OCI-M1 (cell line): ENCODE measurements at regions not wholly inside any gene's neighbourhood (a gene's known extent, or its start where the extent isn't known, plus 50 kb on each side); places are given as distances from the start of the nearest gene placed in this dataset.

ENCODE experiments used
- DNase-seq: peaks from one replicate; lab custom pipeline; 2025; lab: John Stamatoyannopoulos, UW

DNA sequence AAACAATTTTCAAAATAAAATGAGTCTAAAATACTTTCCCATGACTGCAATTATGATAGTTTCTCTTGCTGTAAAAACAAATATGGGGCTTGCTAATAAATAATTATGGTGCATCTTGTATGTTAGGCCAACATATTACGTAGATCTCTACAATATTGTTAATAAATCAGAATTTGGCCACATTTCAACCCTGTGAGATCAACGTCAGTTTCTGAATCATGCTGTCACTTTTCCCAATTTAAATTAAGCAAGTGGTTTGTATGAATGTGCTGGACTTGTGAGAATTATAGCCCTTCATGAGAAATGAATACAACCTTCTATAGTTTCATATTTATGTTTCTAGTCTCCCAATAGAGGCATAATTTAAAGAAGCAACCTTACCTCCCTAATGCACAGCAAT lies 808.9 kb downstream of the SUCLG1 start:
- DNase-seq, result no peak

DNA sequence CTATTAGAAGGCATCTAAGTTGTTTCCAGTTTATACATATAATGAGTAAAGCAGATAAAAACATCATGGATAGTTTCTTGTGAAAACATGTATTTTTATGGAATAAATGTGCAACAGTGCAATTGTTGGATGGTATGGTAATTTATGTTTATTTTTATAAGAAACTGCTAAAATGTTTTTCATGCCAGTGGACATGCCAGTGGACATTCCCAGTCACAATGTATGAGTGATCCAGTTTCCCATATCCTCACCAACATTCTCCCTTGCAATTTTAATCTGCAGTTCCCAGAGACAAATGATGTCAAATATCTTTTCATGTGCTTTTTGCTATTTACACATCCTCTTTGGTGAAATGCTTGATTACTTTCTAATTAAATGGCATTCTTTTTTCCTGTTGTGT lies 818.6 kb downstream of the SUCLG1 start:
- no peak for DNase-seq

DNA sequence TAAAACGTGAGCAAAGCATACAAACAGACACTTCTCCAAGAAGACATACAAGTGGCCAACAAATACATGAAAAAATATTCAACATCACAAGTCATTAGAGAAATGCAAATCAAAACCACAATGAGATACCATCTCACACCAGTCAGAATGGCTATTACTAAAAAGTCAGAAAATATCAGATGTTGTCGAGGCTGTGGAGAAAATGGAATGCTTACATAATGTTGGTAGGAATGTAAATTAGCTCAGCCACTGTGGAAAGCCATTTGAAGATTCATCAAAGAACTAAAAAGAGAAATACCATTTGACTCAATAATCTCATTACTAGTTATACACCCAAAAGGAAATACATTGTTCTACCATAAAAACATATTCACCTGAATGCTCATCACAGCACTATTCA lies 825.7 kb downstream of the SUCLG1 start:
- no peak for DNase-seq

DNA sequence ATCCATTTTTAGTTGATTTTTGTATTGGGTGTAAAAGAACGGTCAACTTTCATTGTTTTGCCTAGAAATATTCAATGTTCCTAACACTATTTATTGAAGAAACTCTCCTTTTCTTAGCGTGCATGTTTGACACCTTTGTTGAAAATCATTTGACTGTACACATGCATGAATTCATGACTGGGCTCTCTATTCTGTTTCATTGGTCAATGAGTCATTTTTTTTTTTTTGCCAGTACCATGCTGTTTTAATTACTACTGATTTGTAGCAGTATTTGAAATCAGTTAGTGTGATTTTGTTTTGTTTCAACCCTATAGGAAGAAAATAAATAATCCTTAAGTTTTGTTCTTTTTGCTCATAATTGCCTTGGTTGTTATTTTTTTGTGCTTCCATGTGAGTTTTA lies 828.7 kb downstream of the SUCLG1 start:
- DNase-seq, result no peak

DNA sequence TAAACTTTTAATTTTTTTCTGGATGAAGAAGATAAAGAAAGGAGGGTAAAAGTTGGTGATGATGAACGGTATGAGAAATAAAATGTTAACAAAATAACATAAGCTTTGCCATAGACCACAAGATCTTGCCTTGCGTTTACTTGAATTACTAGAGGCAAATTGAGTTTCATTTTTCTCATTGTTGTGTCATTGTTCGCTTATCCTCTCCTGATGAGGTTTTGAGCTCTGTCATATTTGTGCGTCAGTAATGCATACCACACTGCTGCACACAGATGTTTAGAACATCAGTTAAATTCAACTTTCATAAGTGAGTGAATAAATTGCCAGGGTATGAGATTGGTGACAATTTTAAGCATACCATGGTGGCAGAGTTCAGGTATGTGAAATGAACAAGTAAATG lies 843.6 kb downstream of the SUCLG1 start:
- DNase-seq, result no peak

DNA sequence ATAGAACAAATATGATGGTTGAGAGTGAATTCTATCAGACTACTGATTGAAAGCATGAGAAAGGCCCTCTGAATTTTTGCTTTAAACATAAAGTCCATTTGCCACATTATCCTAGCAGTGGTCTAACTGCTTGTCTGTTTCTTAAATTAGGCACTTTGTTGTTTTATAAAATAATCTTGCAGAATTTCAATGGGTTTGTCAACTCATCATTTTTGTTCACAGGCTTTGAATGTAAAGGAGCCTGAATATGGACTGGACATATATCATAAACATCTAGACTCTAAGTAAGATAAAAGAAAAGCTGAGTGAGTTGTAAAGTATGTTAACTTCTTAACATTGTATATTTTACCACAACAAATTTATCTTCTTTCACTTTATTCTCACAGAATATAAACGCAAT lies 845.9 kb downstream of the SUCLG1 start:
- no peak for DNase-seq

DNA sequence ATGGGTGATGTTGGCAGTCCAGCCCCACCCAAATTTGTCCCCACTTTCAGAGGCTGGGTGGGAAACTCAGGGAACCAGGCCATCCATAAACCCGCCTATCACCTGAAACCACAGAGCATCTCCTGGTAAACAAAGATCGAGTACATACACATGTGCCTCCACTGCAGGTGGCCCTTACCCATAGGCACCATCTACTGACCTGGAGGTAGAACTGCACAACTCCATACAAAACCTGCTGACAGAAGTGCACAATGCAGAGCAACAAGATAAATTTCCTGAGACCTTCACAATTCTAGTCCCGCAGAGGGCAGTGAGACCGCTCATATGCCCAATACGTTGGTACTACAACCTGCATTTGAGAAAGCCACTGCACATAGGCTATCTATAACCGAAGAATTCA lies 856.3 kb downstream of the SUCLG1 start:
- peak; percentile 9 for DNase-seq

DNA sequence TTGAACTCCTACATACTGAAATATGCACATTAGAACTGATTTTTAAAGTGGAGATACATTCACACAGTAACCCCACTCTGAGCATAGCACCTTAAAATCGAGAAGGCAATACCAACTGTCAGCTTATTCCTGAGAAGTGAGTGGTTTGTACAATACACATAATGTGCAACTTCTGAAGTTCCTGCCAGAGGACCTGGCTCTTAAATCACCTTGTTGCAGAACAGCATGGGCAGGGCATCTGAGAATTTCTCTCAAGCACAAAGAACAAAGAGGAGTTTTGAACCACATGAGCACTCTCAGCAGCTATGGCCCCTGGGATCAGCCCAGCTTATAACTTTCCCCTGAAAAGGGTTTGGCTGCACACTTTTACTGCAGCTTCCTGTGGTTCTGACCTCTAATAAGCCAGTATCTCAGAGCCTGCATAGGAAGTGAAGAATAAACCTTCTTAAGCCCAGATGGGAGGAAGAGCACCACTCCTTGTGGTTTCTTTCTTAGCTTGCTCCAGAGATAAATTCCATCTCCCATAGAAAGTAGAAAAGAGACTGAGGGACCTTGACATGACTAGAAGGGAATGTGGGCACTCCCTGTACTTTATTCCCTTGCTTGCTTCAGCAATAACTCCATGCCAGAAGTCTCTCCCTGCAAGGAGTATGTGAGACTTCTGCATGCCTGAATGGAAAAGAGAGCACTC lies 862.3 kb downstream of the SUCLG1 start:
- DNase-seq, result no peak

DNA sequence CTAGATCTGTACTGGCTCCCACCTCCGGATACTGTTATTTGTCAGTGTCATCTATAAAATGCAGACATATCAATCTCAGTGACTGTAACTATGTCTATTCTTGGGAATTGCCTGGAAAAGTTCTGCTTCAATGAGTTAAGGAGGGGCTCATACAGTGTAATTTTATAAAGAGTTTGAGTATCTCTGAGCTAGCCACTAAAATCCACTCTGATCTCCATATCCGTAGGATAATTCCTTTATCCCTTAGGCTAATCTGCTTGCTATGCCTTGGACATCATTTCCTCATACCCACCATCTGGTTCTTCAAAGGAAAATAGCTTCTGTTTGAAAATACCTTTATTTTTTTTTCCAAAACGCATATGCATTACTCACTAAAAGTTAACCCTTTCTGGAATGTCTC lies 863.2 kb downstream of the SUCLG1 start:
- DNase-seq, result no peak

DNA sequence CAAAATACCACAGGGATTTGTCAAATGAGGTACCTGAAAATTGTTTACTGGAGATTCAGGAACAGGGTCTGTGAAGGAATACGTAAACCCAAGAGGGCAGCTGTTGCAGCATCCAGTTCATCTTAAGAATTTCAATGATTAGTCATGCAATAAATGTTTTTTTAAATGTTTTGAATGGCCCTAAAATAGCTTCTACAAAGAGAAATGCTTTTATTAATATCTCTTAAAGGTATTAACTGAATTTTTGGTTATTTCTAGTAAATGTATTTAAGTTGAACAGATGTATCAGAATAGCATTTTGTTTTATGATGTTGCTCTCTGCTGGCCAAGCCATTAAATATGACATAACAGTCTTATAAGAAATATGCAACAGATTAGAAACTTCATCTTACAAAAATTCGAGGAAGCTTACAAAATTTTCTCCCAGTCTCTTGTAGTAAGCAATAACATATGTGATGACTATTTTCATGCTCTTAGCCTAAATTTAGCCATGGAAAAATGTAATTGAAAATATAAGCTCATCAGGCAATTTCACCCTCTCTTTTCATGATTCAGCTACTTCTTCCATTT lies 863.9 kb downstream of the SUCLG1 start:
- DNase-seq, result no peak

DNA sequence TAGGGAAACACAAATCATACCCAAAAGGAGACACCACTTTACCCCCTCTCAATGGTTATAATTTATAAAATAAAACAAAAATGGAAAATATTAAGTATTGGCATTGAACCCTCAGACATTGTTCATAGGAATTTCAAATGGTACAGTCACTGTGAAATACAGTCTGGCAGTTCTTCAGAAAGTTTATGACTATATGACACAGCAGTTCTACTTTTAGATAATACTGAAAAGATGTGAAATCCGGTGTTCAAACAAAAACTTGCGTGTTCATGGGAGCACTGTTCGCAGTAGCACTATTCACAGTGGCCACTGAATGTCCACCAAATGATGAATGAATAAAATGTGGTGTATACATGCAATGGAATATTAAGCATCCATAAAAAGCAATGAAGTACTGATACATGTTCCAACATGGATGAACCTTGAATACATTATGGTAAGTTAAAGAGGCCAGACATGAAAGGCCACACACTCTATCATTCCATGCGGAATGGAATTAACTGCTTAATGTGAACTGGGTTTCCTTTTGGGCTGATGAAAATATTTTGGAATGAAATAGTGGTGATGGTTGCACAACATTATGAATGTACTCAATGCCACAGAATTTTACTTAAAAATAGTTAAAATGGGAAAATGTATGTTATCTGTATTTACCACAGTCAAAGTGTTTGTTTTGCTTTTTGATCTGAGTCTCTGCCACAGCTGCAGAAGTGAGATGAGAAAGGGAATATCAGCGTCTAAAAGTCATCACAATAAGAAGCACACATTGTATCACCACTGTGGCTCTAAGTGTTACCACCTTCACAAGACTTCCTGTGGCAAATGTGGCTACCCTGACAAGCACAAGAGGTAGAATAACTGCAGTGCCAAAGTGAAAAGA lies 864.6 kb downstream of the SUCLG1 start:
- no peak for DNase-seq

DNA sequence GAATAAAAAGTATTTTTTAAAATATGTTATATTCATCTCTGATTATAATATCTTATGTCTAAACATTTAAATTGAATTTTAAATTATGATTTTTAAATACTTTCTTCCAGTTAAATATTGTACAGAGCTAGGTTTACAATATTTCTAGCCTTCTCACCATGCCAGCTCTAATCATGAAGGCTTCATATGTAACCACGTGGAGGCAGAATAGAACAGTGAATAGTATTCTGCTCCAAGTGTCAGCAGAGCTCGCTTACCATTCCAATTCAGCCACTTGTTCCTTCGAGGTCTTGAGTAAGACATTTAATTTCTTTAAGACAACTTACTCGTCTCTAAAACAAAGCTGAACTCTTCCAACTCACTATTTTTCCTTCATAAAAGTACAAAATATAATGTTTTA lies 871.8 kb downstream of the SUCLG1 start:
- peak; percentile 49 for DNase-seq

DNA sequence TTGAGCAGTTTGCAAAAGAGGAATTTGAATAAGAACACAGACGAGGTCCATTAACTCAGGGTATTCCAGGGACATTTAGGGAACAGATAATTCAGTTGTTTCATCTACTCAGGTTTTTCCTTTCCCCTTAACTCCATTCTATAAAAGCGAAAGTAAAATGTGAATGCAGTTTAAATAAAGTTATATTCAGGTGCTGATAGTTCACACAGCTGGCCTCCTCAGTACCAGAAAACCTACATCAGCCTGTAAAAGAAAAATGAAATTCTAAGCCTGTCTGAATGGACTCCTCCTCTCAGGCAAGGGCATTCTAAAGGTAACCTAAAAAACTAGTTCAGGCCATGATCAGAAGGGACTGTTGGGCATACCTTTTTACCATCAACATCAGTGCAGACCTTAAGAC lies 873.8 kb downstream of the SUCLG1 start:
- DNase-seq, result peak; percentile 60

DNA sequence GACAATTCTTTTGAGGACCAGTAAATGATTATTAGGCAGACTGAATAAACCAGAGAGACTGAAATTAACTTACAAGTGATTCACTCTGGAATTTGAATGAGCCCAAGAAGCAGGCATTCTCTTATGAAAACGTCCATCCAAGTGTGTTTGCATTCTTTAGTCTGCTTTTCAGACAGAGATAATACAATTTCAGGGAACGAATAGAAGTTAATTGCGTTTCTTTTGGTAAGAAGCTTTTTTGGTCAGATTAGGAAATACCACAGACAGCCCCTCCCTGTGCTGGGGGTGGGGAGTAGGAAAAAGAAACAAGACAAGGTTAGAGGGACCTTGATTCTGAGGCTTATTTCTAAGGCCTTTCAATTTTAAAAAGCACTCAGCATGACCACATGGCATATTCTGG lies 874.4 kb downstream of the SUCLG1 start:
- DNase-seq, result peak; percentile 77

DNA sequence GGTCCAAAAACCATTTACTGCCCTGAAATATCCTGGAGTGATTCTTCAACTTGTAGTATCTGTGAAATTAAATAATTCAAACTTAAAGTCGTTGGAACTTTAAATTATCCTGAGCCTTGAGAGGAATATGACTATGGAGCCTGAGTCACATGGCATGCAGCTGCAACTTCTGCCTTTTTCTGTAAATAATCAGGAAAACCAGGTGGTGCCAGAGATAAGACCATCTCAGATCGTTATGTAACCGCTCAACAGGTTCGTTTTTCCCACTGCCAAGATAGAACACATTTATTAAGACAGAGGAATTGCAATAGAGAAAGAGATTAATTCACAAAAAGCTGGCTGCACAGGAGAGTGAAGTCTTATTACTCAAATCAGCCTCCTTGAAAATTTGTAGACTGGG lies 876.5 kb downstream of the SUCLG1 start:
- peak; percentile 65 for DNase-seq

DNA sequence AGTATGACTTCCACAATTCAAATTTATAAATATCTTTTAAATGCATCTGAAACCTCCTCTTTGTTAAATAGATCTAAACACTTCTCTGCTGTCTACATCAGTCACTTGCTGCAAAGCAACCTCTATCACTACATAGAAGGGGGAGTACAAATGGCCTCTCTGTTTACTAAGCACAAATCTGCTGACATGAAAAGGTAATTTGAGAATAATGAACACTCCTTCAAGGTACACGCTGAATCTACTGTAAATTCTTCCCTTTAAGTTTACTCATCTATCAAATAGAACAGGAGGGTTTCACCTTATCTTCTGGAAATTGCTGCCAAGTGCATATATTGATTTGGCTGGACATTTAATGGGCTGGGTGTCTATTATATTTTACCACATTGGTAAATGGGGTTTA lies 879.6 kb downstream of the SUCLG1 start:
- DNase-seq, result no peak

DNA sequence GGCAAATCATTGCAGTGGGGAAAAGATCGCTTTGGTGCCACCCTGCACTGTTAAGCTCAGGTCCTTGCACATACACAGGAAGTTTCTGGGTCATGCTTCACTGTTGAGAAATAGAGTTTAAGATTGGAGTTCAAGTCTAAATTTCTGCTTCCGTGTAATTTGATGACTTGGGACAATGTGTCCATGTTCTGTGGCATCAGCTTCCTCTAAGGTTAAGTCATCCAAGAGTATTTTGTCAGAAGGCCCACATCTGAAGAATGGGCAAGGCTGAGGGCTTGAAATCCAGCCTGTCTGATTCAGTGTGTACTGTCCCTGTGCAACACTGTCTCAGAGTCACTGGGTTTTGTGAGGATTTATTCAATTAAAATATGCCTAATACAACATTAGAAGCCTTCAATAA lies 880.7 kb downstream of the SUCLG1 start:
- DNase-seq, result no peak

DNA sequence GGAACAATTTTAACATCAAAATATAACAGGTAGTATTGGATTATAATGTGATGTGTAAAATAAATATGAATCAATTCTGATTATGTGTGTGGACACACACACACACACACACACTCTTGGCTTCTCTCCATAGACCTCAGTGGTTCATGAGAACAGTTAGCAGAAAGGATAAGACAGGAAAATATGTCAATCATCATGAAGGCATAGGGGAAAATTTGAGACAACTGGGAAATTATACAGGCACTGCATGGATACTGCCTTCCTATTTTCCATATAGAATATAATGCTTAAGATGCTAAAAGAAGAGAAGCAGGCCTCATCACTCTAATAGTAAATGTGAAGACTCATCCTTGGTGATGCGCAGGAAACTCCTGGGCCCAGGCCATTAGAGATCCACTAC lies 884.5 kb downstream of the SUCLG1 start:
- no peak for DNase-seq

DNA sequence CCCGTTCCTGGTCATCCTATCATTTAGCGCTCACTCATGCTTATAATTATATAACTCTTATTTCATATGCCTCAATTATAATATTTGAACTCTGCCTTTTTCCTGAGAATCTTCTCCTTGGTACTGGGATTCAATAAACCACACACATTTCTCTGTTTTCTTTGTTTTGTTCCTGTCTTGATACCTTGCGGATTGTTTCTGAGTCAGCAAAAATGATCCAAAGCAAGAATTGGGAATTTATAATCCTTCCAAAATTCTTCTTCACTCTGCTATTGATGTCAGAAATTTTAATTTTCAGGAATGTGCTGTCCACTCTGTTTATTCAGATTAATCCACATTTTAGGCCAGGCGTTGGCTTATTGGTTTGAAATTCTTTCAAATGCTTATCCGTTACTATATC lies 886.0 kb downstream of the SUCLG1 start:
- DNase-seq, result no peak

DNA sequence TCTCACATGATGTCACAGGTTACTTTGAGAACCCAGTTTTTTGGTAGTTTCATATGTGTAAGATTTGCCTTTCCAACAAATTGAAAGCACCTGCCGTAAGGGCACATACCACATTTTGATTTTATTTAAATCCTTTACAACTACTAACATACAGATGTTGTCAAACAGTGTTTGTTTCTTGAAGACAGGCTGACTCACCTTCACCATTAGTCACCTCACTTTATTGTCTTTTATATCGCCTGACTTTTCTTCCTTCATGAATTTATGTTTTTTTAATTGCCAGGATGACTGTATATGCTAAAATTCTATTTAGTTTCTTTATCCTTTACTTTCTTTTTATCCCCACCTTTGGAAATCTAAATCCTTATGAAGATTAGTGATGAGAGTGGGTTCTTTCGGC lies 886.7 kb downstream of the SUCLG1 start:
- DNase-seq, result no peak

DNA sequence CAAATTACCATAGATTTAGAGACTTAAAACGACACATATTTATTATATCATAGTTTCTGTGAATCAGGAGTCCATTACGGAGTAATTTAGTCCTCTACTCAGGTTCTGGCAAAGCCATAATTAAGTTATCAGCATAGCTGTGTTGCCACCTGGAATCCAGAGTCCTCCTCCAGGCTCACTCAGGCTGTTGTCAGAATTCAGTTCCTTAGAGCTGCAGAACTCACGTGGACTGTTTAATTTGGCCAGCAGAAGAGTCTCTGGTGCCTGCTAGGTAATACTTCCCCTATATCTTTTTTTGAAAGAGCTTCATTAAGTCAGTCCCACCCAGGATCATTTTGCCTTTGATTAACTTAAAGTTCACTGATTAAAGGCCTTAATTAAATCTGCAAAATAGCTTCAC lies 891.5 kb downstream of the SUCLG1 start:
- no peak for DNase-seq

DNA sequence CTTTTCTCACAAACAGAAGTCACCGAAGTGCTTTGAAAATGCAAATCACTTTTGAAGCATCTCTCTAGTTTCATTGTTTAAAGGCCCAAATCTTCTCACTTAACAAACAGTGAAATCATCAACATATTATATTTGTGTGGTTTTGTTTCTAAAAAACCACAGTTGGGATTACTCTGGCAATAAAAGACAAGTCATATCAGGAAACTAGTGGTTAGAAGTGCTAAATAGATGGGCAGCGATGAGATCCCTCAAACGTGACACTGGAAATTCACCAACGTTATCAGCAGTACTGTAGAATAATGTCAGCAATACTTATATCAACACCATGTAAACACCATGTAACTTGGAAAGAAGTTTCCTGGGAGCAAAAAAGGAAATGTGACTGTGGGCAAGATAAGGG lies 893.5 kb downstream of the SUCLG1 start:
- DNase-seq, result no peak

DNA sequence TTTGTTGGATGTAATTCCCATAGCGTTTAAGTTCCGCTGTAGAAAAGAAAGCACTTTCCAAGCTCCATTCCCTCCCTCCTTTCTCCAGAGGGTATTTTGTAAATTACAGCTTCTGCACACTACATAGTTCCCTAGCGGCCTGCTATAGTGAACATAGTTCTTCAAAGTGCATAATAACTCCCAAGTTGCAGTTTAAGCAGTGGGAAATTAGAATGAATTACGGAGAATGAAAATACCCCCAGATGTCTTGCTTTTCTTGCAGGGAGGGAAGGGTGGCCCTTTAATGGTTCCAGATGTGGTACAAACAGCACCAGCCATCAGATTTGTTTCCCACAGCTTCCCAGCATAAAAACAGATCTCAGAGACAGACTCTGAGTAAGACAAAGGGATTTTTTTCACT lies 893.9 kb downstream of the SUCLG1 start:
- DNase-seq, result no peak
